ENCODE measurements at regions not wholly inside any gene's neighbourhood (a gene's known extent, or its start where the extent isn't known, plus 50 kb on each side); places are given as distances from the start of the nearest gene placed in this dataset.

GRCh38 chr2:234306426-234307173, 190.3 kb downstream of the ARL4C start:
- H3K79me2 ChIP-seq (ENCODE audit: low read length): no peaks in the 10 kb centered on the region
- no peak overlapping the region for H3K4me2 ChIP-seq (ENCODE audit: low read depth, low read length)
- no peak for TF ChIP-seq CTCF (IDR thresholded peaks at IDR 0.05; ENCODE audit: low read length)
- TF ChIP-seq EZH2 (optimal IDR thresholded peaks at IDR 0.05; ENCODE audit: low read depth, low read length): no peak
- TF ChIP-seq EZH2phosphoT487 (IDR thresholded peaks at IDR 0.05; ENCODE audit: low read length): no peak
- H4K20me1 ChIP-seq (ENCODE audit: insufficient read depth, low read length): no peaks in the 10 kb centered on the region
- no peaks in the 10 kb centered on the region for H3K27me3 ChIP-seq (replicated peaks; ENCODE audit: insufficient read depth, low read length)
- no peak overlapping the region for H3K27ac ChIP-seq (ENCODE audit: low read length)
- H3K9me2 ChIP-seq (replicated peaks; ENCODE audit: insufficient read depth, low read length): no peaks in the 10 kb centered on the region
- DNase-seq: no peak
- no peaks in the 10 kb centered on the region for H3K4me1 ChIP-seq (ENCODE audit: low read length)
- H3K9me3 ChIP-seq (replicated peaks; ENCODE audit: insufficient read depth, low read length): no peaks in the 10 kb centered on the region
- no peaks in the 10 kb centered on the region for H3K36me3 ChIP-seq (replicated peaks; ENCODE audit: insufficient read depth, low read length)
- H3K9ac ChIP-seq (ENCODE audit: low read length): no peak overlapping the region
- H2AFZ ChIP-seq (ENCODE audit: low read length): no peak overlapping the region
- H3K4me3 ChIP-seq (ENCODE audit: low read length): no peak overlapping the region
- no peaks in the 10 kb centered on the region for H3F3A ChIP-seq (ENCODE audit: insufficient read depth, low read length)

DNA sequence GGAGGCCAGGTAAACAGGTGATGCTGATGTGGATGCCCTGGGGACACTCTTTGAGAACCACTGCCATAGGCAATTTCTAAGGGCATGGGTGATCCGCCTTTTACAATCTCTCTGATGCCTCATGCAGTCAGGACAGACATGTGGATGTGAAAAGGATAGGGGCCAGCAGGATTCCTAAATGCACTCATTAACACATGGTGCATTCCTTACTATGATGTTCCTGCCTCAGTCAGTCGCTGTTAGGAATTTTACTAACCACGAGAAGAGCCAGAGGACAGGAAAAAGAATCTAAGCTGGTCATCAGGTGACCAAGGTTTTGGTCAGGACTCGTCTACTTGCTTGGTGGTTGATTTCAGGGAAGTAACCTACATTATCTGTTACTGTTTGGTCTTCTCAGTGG, 191.0 kb downstream of the ARL4C start:
- H3K79me2 ChIP-seq (ENCODE audit: low read length): no peaks in the 10 kb centered on the region
- TF ChIP-seq CTCF (IDR thresholded peaks at IDR 0.05; ENCODE audit: low read length) (no peak), EZH2 (optimal IDR thresholded peaks at IDR 0.05; ENCODE audit: low read depth, low read length) (no peak), EZH2phosphoT487 (IDR thresholded peaks at IDR 0.05; ENCODE audit: low read length) (no peak)
- no peak overlapping the region for H3K4me3 ChIP-seq (ENCODE audit: low read length)
- no peaks in the 10 kb centered on the region for H3K4me1 ChIP-seq (ENCODE audit: low read length)
- no peak overlapping the region for H3K4me2 ChIP-seq (ENCODE audit: low read depth, low read length)
- H3K27ac ChIP-seq (ENCODE audit: low read length): no peak overlapping the region
- no peaks in the 10 kb centered on the region for H4K20me1 ChIP-seq (ENCODE audit: insufficient read depth, low read length)
- H3K9me2 ChIP-seq (replicated peaks; ENCODE audit: insufficient read depth, low read length): no peaks in the 10 kb centered on the region
- H3K36me3 ChIP-seq (replicated peaks; ENCODE audit: insufficient read depth, low read length): no peaks in the 10 kb centered on the region
- H2AFZ ChIP-seq (ENCODE audit: low read length): no peak overlapping the region
- H3K9me3 ChIP-seq (replicated peaks; ENCODE audit: insufficient read depth, low read length): no peaks in the 10 kb centered on the region
- no peaks in the 10 kb centered on the region for H3K27me3 ChIP-seq (replicated peaks; ENCODE audit: insufficient read depth, low read length)
- no peak overlapping the region for H3K9ac ChIP-seq (ENCODE audit: low read length)
- DNase-seq: no peak
- H3F3A ChIP-seq (ENCODE audit: insufficient read depth, low read length): no peaks in the 10 kb centered on the region

GRCh38 chr2:234304950-234305349, 191.9 kb downstream of the ARL4C start:
- H3K4me2 ChIP-seq (ENCODE audit: low read depth, low read length): no peak overlapping the region
- H3K9me3 ChIP-seq (replicated peaks; ENCODE audit: insufficient read depth, low read length): no peaks in the 10 kb centered on the region
- H3K27ac ChIP-seq (ENCODE audit: low read length): no peak overlapping the region
- no peaks in the 10 kb centered on the region for H3K79me2 ChIP-seq (ENCODE audit: low read length)
- no peak for DNase-seq
- H3K9me2 ChIP-seq (replicated peaks; ENCODE audit: insufficient read depth, low read length): no peaks in the 10 kb centered on the region
- H4K20me1 ChIP-seq (ENCODE audit: insufficient read depth, low read length): no peaks in the 10 kb centered on the region
- no peaks in the 10 kb centered on the region for H3F3A ChIP-seq (ENCODE audit: insufficient read depth, low read length)
- H3K4me3 ChIP-seq (ENCODE audit: low read length): no peak overlapping the region
- no peaks in the 10 kb centered on the region for H3K27me3 ChIP-seq (replicated peaks; ENCODE audit: insufficient read depth, low read length)
- no peaks in the 10 kb centered on the region for H3K4me1 ChIP-seq (ENCODE audit: low read length)
- H3K36me3 ChIP-seq (replicated peaks; ENCODE audit: insufficient read depth, low read length): no peaks in the 10 kb centered on the region
- H2AFZ ChIP-seq (ENCODE audit: low read length): no peak overlapping the region
- TF ChIP-seq EZH2phosphoT487 (IDR thresholded peaks at IDR 0.05; ENCODE audit: low read length): no peak
- TF ChIP-seq CTCF (IDR thresholded peaks at IDR 0.05; ENCODE audit: low read length): no peak
- no peak for TF ChIP-seq EZH2 (optimal IDR thresholded peaks at IDR 0.05; ENCODE audit: low read depth, low read length)
- no peak overlapping the region for H3K9ac ChIP-seq (ENCODE audit: low read length)
